ENCODE measurements at regions not wholly inside any gene's neighbourhood (a gene's known extent, or its start where the extent isn't known, plus 50 kb on each side); places are given as distances from the start of the nearest gene placed in this dataset.

DNA sequence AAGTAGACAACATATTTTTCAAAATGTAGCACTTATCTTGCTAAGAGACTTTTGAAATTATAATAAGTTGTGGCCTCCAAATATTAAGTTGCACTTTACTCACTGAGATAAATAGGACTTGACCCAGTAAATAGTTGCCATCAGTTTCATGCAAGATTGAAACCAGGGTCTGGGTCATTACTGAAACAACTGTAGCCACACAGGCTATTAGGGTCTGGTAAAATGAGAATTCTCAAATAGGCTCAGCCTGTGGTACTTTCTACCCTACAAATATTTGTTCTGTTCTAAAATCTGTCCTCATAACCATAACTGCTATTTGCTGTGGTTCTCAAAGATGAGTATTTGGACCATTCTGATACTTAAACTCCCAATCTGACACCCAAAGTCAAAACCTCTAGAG is 115.4 kb upstream of the STK17B start:
- Histone ChIP-seq H3K56ac (ENCODE audit: insufficient read length, low read depth, low read length) (no peak overlapping the region), H3T11ph (ENCODE audit: low read length) (no peak overlapping the region), H3K9me3 (ENCODE audit: control insufficient read depth, low read depth, low read length) (no peaks in the 10 kb centered on the region), H2AK5ac (ENCODE audit: insufficient read length, low read length) (no peak overlapping the region), H4K8ac (replicated peaks; ENCODE audit: insufficient read length, low read depth, low read length) (no peak overlapping the region), H4K5ac (ENCODE audit: insufficient read length, low read depth, low read length) (no peak overlapping the region), H3K4ac (ENCODE audit: low read depth, low read length) (no peak overlapping the region), H4K91ac (ENCODE audit: insufficient read length, low read depth, low read length) (no peak overlapping the region), H2BK120ac (ENCODE audit: low read depth, low read length, poor library complexity, severe bottlenecking) (no peak overlapping the region), H3K9ac (ENCODE audit: extremely low read depth, insufficient read length, low read length) (no peak overlapping the region), H3K4me1 (ENCODE audit: insufficient read depth, low read length) (no peaks in the 10 kb centered on the region), H2BK15ac (ENCODE audit: low read depth, low read length) (no peak overlapping the region), H3K18ac (ENCODE audit: insufficient read length, low read depth, low read length) (no peak overlapping the region), H3K79me2 (ENCODE audit: insufficient read depth, low read length) (no peaks in the 10 kb centered on the region), H4K20me1 (ENCODE audit: control insufficient read depth, insufficient read depth, insufficient read length) (no peaks in the 10 kb centered on the region), H3K27ac (ENCODE audit: insufficient read length, low read depth, low read length) (no peak overlapping the region), H3K27me3 (ENCODE audit: insufficient read depth, low read length) (no peaks in the 10 kb centered on the region), H3K4me2 (ENCODE audit: insufficient read depth, insufficient read length, low read length) (no peak overlapping the region), H2AFZ (ENCODE audit: low read length) (no peak overlapping the region), H3K23ac (ENCODE audit: insufficient read length, low read depth, low read length) (no peak overlapping the region), H3K14ac (ENCODE audit: insufficient read depth, low read length) (no peak overlapping the region), H2BK12ac (ENCODE audit: insufficient read length, low read depth, low read length) (no peak overlapping the region), H2BK5ac (ENCODE audit: insufficient read length, low read length) (no peak overlapping the region), H3K23me2 (ENCODE audit: insufficient read length, low read depth, low read length, poor library complexity, severe bottlenecking) (no peaks in the 10 kb centered on the region), H3K79me1 (ENCODE audit: insufficient read depth, low read depth, low read length, poor library complexity, severe bottlenecking) (no peaks in the 10 kb centered on the region), H2BK20ac (ENCODE audit: low read depth, low read length, poor library complexity, severe bottlenecking) (no peak overlapping the region)
- TF ChIP-seq, protein P1, sequence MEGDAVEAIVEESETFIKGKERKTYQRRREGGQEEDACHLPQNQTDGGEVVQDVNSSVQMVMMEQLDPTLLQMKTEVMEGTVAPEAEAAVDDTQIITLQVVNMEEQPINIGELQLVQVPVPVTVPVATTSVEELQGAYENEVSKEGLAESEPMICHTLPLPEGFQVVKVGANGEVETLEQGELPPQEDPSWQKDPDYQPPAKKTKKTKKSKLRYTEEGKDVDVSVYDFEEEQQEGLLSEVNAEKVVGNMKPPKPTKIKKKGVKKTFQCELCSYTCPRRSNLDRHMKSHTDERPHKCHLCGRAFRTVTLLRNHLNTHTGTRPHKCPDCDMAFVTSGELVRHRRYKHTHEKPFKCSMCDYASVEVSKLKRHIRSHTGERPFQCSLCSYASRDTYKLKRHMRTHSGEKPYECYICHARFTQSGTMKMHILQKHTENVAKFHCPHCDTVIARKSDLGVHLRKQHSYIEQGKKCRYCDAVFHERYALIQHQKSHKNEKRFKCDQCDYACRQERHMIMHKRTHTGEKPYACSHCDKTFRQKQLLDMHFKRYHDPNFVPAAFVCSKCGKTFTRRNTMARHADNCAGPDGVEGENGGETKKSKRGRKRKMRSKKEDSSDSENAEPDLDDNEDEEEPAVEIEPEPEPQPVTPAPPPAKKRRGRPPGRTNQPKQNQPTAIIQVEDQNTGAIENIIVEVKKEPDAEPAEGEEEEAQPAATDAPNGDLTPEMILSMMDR (conservative IDR thresholded peaks at IDR 0.05): no peak
- Mint-ChIP-seq H3K27me3 (ENCODE audit: low read depth) (no peaks in the 10 kb centered on the region), H3K36me3 (ENCODE audit: insufficient read depth in 1 of 3, low read depth in 3 of 3) (peaks cover 3 to 5% (median 5%) of the 10 kb centered on the region in 3 experiments; a peak in 6 of 7 replicates), H3K9me3 (peaks cover 3 to 8% of the 10 kb centered on the region in 2 experiments), H3K27ac (no peak overlapping the region), H3K4me3 (no peak overlapping the region), H3K4me1 (peaks cover 6% of the 10 kb centered on the region in 2 experiments)
- DNase-seq: no peak

Data from H9 (cell line).